ENCODE measurements at regions not wholly inside any gene's neighbourhood (a gene's known extent, or its start where the extent isn't known, plus 50 kb on each side); places are given as distances from the start of the nearest gene placed in this dataset.

DNA sequence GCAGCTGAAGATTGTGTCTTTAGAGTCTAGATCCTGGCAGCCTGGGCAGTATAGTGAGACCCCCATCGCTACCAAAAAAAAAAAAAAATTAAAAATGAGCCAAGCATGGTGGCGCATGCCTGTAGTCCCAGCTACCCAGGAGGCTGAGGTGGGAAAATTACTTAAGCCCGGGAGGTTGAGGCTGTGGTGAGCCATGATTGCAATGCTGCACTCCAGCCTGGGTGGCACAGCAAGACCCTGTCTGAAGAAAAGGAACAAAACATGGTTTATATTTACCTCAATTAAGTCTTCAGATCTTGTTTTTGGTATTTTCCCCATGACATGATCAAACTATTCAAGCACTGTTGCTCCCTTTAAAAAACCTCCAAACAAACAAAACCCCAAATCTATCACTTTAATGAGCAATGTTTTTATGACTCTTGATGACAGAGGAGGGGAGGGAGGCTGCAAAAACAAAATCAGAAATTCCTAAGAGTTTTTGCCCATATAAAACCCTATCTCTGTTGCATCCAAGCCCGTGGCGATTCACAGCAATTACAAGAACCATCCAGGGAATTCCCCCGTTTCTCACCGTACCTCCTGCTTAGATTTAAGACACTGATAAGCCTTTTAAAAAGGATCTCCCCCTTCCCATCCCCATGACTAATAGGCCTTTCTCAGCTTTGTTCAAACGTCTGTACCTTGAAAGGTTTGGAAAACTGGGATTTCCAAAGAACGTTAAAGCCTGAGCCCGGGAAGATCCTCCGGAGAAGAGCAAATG, 259.9 kb downstream of the BMP7 start:
- TF ChIP-seq, protein P1, sequence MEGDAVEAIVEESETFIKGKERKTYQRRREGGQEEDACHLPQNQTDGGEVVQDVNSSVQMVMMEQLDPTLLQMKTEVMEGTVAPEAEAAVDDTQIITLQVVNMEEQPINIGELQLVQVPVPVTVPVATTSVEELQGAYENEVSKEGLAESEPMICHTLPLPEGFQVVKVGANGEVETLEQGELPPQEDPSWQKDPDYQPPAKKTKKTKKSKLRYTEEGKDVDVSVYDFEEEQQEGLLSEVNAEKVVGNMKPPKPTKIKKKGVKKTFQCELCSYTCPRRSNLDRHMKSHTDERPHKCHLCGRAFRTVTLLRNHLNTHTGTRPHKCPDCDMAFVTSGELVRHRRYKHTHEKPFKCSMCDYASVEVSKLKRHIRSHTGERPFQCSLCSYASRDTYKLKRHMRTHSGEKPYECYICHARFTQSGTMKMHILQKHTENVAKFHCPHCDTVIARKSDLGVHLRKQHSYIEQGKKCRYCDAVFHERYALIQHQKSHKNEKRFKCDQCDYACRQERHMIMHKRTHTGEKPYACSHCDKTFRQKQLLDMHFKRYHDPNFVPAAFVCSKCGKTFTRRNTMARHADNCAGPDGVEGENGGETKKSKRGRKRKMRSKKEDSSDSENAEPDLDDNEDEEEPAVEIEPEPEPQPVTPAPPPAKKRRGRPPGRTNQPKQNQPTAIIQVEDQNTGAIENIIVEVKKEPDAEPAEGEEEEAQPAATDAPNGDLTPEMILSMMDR (IDR thresholded peaks at IDR 0.05; ENCODE audit: low read depth, low read length): no peak
- TF ChIP-seq EZH2phosphoT487 (IDR thresholded peaks at IDR 0.05; ENCODE audit: low read depth): no peak
